Neural cell (in vitro differentiated cells): ENCODE measurements at regions not wholly inside any gene's neighbourhood (a gene's known extent, or its start where the extent isn't known, plus 50 kb on each side); places are given as distances from the start of the nearest gene placed in this dataset.

Experiments used
- H2AFZ ChIP-seq: fragments of 200-600, 300-800 bp; sonication (generic), shearing (Covaris generic); 2 replicates; pipeline ENCODE4 v1.6.0; 2014; ENCODE audit warnings: low read depth, mild to moderate bottlenecking, antibody characterized with exemption, low read length, moderate library complexity
- H3F3A ChIP-seq: fragments of 200-600 bp; shearing (Covaris generic); 2 replicates; pipeline ENCODE4 v1.6.1; 2016; ENCODE audit warnings: mild to moderate bottlenecking, moderate library complexity, mixed read lengths, antibody characterized with exemption, low read length; ENCODE audit not compliant: insufficient read depth, poor library complexity, severe bottlenecking
- H3K27ac ChIP-seq: fragments of 200-600, 300-800 bp; sonication (generic), shearing (Covaris generic); 2 replicates; pipeline ENCODE4 v1.5.1; 2014; ENCODE audit warnings: mild to moderate bottlenecking, low read length, moderate library complexity
- H3K27me3 ChIP-seq: fragments of 300-800, 200-600 bp; sonication (generic), shearing (Covaris generic); 2 replicates; pipeline ENCODE4 v1.6.0; 2014; ENCODE audit warnings: mild to moderate bottlenecking, low read depth, low read length, moderate library complexity; ENCODE audit not compliant: insufficient read depth
- H3K36me3 ChIP-seq: fragments of 300-800, 200-600 bp; sonication (generic), shearing (Covaris generic); 2 replicates; pipeline ENCODE4 v1.5.1; 2014; ENCODE audit warnings: mild to moderate bottlenecking, antibody characterized with exemption, low read length, moderate library complexity; ENCODE audit not compliant: insufficient read depth
- H3K4me2 ChIP-seq: fragments of 300-800, 200-600 bp; sonication (generic), shearing (Covaris generic); 2 replicates; pipeline ENCODE4 v1.6.0; 2014; ENCODE audit warnings: mild to moderate bottlenecking, low read length
- H3K4me3 ChIP-seq: fragments of 300-800, 200-600 bp; sonication (generic), shearing (Covaris generic); 2 replicates; pipeline ENCODE4 v1.5.1; 2014; ENCODE audit warnings: mild to moderate bottlenecking, low read length, moderate library complexity
- H3K79me2 ChIP-seq: fragments of 200-600 bp; shearing (Covaris generic); replicated peaks from 2 replicates; pipeline ENCODE4 v1.6.0; 2014; ENCODE audit warnings: mild to moderate bottlenecking, low read length, moderate library complexity; ENCODE audit not compliant: insufficient read depth
- H3K9ac ChIP-seq: fragments of 300-800, 200-600 bp; sonication (generic), shearing (Covaris generic); 2 replicates; pipeline ENCODE4 v1.6.1; 2016; ENCODE audit warnings: mild to moderate bottlenecking, low read length, mixed read lengths
- H3K9me2 ChIP-seq: fragments of 200-600 bp; shearing (Covaris generic); 2 replicates; pipeline ENCODE4 v1.6.1; 2016; ENCODE audit warnings: mild to moderate bottlenecking, low read length, mixed read lengths; ENCODE audit not compliant: insufficient read depth
- H3K9me3 ChIP-seq: fragments of 200-600, 300-800 bp; sonication (generic), shearing (Covaris generic); 2 replicates; pipeline ENCODE4 v1.6.1; 2016; ENCODE audit warnings: mild to moderate bottlenecking, mixed run types, low read length, moderate library complexity, mixed read lengths
- H4K20me1 ChIP-seq: fragments of 200-600 bp; shearing (Covaris generic); 2 replicates; pipeline ENCODE4 v1.6.1; 2016; ENCODE audit warnings: mild to moderate bottlenecking, mixed run types; ENCODE audit not compliant: insufficient read depth
- EP300 ChIP-seq: fragments of 450-650 bp; conservative IDR thresholded peaks from 2 replicates; pipeline ENCODE4 v1.6.1; 2014; ENCODE audit warnings: antibody characterized with exemption, mild to moderate bottlenecking, moderate library complexity; ENCODE audit not compliant: poor library complexity, severe bottlenecking
- EZH2 ChIP-seq: fragments of 200-600, 300-800 bp; shearing (Covaris generic), sonication (generic); IDR thresholded peaks from 2 replicates; pipeline ENCODE4 v1.6.1; 2014; ENCODE audit warnings: antibody characterized with exemption, low read length, borderline replicate concordance, mild to moderate bottlenecking; ENCODE audit not compliant: insufficient read depth, poor library complexity, severe bottlenecking
- MXI1 ChIP-seq: fragments of 450-650 bp; conservative IDR thresholded peaks from 2 replicates; pipeline ENCODE4 v1.6.1; 2014; ENCODE audit warnings: antibody characterized with exemption, mild to moderate bottlenecking; ENCODE audit not compliant: poor library complexity, severe bottlenecking
- POLR2AphosphoS5 ChIP-seq: IDR thresholded peaks from 2 replicates; pipeline ENCODE4 v1.6.1; 2012
- RAD21 ChIP-seq: fragments of 450-650 bp; conservative IDR thresholded peaks from 2 replicates; pipeline ENCODE4 v1.6.1; 2014; ENCODE audit warnings: antibody characterized with exemption, mild to moderate bottlenecking, moderate library complexity
- SMC3 ChIP-seq: fragments of 450-650 bp; conservative IDR thresholded peaks from 2 replicates; pipeline ENCODE4 v1.6.1; 2014; ENCODE audit warnings: antibody characterized with exemption, mild to moderate bottlenecking, moderate library complexity; ENCODE audit not compliant: poor library complexity
- TAF1 ChIP-seq: IDR thresholded peaks from 2 replicates; pipeline ENCODE4 v1.6.1; 2012; ENCODE audit warnings: low read depth
- TF ChIP-seq, protein P1 (sequence below): IDR thresholded peaks from 2 replicates; pipeline ENCODE4 v1.6.1; 2012; ENCODE audit warnings: borderline replicate concordance
- TF ChIP-seq, protein P2 (sequence below): fragments of 450-650 bp; IDR thresholded peaks from 2 replicates; pipeline ENCODE4 v1.5.1; 2014; ENCODE audit warnings: antibody characterized with exemption, mild to moderate bottlenecking, moderate library complexity; ENCODE audit not compliant: poor library complexity, severe bottlenecking

GRCh38 chr3:107130089-107130700 lies 247.0 kb upstream of the CCDC54 start:
- H3K9me2 ChIP-seq, result no peaks in the 10 kb centered on the region
- H3K4me2 ChIP-seq, result no peak overlapping the region
- no peak overlapping the region for H3K9ac ChIP-seq
- H3K27me3 ChIP-seq, result no peaks in the 10 kb centered on the region
- no peaks in the 10 kb centered on the region for H3K36me3 ChIP-seq
- no peaks in the 10 kb centered on the region for H3K79me2 ChIP-seq
- no peak for TF ChIP-seq EZH2
- TF ChIP-seq SMC3, result no peak
- H3K9me3 ChIP-seq, result no peaks in the 10 kb centered on the region
- H3K27ac ChIP-seq, result no peak overlapping the region
- no peak overlapping the region for H2AFZ ChIP-seq
- no peaks in the 10 kb centered on the region for H3F3A ChIP-seq
- H4K20me1 ChIP-seq, result no peaks in the 10 kb centered on the region
- H3K4me3 ChIP-seq, result no peak overlapping the region

DNA sequence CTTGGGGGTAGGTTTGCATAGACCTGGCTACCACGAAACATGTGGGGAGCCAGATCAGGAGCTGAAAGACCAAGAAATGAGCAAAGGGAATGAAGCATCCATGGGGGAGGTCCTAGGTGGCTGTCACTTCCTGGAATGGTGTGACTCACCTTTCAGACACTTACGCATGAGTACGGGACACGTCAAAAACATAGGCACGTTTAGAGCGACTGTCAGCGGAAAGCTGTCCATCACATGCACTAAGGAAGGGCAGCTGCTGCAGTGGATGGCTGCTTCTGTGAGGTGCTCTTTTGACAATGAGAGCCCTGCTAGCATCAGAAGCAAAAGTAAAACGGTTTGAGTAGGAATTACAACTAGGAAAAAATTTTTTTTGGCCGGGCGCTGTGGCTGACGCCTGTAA lies 244.6 kb upstream of the CCDC54 start:
- Histone ChIP-seq H3K27me3 (no peaks in the 10 kb centered on the region), H3K27ac (no peak overlapping the region), H3K79me2 (no peaks in the 10 kb centered on the region), H3K9me3 (no peaks in the 10 kb centered on the region), H3K36me3 (no peaks in the 10 kb centered on the region), H4K20me1 (no peaks in the 10 kb centered on the region), H3K9ac (no peak overlapping the region), H2AFZ (no peak overlapping the region), H3F3A (no peaks in the 10 kb centered on the region), H3K4me3 (no peak overlapping the region), H3K9me2 (no peaks in the 10 kb centered on the region), H3K4me2 (no peak overlapping the region)
- TF ChIP-seq TAF1 (no peak), MXI1 (no peak), EZH2 (no peak), SMC3 (no peak), POLR2AphosphoS5 (no peak), RAD21 (no peak), EP300 (no peak)
- TF ChIP-seq, protein P1, sequence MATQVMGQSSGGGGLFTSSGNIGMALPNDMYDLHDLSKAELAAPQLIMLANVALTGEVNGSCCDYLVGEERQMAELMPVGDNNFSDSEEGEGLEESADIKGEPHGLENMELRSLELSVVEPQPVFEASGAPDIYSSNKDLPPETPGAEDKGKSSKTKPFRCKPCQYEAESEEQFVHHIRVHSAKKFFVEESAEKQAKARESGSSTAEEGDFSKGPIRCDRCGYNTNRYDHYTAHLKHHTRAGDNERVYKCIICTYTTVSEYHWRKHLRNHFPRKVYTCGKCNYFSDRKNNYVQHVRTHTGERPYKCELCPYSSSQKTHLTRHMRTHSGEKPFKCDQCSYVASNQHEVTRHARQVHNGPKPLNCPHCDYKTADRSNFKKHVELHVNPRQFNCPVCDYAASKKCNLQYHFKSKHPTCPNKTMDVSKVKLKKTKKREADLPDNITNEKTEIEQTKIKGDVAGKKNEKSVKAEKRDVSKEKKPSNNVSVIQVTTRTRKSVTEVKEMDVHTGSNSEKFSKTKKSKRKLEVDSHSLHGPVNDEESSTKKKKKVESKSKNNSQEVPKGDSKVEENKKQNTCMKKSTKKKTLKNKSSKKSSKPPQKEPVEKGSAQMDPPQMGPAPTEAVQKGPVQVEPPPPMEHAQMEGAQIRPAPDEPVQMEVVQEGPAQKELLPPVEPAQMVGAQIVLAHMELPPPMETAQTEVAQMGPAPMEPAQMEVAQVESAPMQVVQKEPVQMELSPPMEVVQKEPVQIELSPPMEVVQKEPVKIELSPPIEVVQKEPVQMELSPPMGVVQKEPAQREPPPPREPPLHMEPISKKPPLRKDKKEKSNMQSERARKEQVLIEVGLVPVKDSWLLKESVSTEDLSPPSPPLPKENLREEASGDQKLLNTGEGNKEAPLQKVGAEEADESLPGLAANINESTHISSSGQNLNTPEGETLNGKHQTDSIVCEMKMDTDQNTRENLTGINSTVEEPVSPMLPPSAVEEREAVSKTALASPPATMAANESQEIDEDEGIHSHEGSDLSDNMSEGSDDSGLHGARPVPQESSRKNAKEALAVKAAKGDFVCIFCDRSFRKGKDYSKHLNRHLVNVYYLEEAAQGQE, result no peak
- TF ChIP-seq, protein P2, sequence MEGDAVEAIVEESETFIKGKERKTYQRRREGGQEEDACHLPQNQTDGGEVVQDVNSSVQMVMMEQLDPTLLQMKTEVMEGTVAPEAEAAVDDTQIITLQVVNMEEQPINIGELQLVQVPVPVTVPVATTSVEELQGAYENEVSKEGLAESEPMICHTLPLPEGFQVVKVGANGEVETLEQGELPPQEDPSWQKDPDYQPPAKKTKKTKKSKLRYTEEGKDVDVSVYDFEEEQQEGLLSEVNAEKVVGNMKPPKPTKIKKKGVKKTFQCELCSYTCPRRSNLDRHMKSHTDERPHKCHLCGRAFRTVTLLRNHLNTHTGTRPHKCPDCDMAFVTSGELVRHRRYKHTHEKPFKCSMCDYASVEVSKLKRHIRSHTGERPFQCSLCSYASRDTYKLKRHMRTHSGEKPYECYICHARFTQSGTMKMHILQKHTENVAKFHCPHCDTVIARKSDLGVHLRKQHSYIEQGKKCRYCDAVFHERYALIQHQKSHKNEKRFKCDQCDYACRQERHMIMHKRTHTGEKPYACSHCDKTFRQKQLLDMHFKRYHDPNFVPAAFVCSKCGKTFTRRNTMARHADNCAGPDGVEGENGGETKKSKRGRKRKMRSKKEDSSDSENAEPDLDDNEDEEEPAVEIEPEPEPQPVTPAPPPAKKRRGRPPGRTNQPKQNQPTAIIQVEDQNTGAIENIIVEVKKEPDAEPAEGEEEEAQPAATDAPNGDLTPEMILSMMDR, result no peak

- H2AFZ ChIP-seq, result no peak overlapping the region
Measured at GRCh38 chr3:107133891-107134290, 243.3 kb upstream of the CCDC54 start.

More at GRCh38 chr3:107133891-107134290, 243.3 kb upstream of the CCDC54 start:
- no peaks in the 10 kb centered on the region for H3K36me3 ChIP-seq
- no peak overlapping the region for H3K4me2 ChIP-seq
- no peaks in the 10 kb centered on the region for H4K20me1 ChIP-seq
- no peaks in the 10 kb centered on the region for H3K27me3 ChIP-seq
- no peak overlapping the region for H3K9ac ChIP-seq
- no peaks in the 10 kb centered on the region for H3K9me3 ChIP-seq
- H3K9me2 ChIP-seq, result no peaks in the 10 kb centered on the region
- H3K79me2 ChIP-seq, result no peaks in the 10 kb centered on the region
- no peaks in the 10 kb centered on the region for H3F3A ChIP-seq
- no peak overlapping the region for H3K4me3 ChIP-seq
- no peak for TF ChIP-seq EP300
- TF ChIP-seq, protein P1, result no peak
- no peak for TF ChIP-seq POLR2AphosphoS5
- no peak for TF ChIP-seq TAF1
- H3K27ac ChIP-seq, result no peak overlapping the region
